ENCODE measurements at regions not wholly inside any gene's neighbourhood (a gene's known extent, or its start where the extent isn't known, plus 50 kb on each side); places are given as distances from the start of the nearest gene placed in this dataset.

DNA sequence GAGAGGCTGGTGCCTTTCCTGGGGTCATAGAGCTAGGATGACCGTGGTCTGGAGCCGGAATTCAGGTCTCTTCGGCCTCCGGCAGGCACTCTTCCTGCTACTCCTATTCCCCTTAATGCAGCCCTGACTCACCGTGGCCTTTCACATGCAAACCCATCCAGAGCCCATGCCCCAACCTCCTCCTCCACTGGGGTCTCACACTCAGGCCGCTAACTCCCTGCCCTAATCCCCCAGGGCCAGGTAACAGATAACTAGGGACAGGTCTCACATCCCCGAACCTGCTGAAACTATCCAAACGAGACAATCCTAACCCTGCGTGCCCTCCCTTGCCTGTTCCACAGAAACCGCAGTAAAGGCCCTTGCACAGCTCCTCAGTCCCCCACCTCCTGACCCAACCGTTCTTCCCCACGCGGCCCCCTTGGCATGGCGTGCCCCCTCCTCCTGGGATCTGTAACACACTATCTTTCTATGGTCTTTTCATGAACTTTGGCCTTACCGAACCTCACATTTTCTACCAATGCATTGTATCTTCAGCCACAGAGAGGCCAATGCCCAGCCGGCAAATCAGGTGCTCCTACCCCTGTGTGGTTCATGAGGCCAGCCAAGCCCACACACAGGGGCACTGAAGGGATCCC, 245.4 kb upstream of the EXOC2 start:
- TF ChIP-seq, protein P1, sequence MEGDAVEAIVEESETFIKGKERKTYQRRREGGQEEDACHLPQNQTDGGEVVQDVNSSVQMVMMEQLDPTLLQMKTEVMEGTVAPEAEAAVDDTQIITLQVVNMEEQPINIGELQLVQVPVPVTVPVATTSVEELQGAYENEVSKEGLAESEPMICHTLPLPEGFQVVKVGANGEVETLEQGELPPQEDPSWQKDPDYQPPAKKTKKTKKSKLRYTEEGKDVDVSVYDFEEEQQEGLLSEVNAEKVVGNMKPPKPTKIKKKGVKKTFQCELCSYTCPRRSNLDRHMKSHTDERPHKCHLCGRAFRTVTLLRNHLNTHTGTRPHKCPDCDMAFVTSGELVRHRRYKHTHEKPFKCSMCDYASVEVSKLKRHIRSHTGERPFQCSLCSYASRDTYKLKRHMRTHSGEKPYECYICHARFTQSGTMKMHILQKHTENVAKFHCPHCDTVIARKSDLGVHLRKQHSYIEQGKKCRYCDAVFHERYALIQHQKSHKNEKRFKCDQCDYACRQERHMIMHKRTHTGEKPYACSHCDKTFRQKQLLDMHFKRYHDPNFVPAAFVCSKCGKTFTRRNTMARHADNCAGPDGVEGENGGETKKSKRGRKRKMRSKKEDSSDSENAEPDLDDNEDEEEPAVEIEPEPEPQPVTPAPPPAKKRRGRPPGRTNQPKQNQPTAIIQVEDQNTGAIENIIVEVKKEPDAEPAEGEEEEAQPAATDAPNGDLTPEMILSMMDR (IDR thresholded peaks at IDR 0.05) = no peak
- TF ChIP-seq EP300 (IDR thresholded peaks at IDR 0.05) (no peak), POLR2A (IDR thresholded peaks at IDR 0.05) (no peak)

All from ovary (tissue), 3 donors.